OCI-LY1 (cell line): ENCODE measurements at regions not wholly inside any gene's neighbourhood (a gene's known extent, or its start where the extent isn't known, plus 50 kb on each side); places are given as distances from the start of the nearest gene placed in this dataset.

Experiments used
- H2AFZ ChIP-seq: fragments of 200-600 bp; sonication (generic), shearing (Covaris generic); 2 replicates; pipeline ENCODE4 v1.6.0; 2014; ENCODE audit warnings: antibody characterized with exemption, mild to moderate bottlenecking, low read length
- H3F3A ChIP-seq: fragments of 200-600 bp; sonication (generic), shearing (Covaris generic); 2 replicates; pipeline ENCODE4 v1.6.0; 2014; ENCODE audit warnings: mild to moderate bottlenecking, antibody characterized with exemption, low read length, moderate library complexity; ENCODE audit not compliant: insufficient read depth
- H3K27ac ChIP-seq: fragments of 200-600 bp; sonication (generic); 2 replicates; pipeline ENCODE4 v1.5.1; 2014; ENCODE audit warnings: low read length, mixed run types, mild to moderate bottlenecking, low read depth; ENCODE audit not compliant: poor library complexity, severe bottlenecking
- H3K27me3 ChIP-seq: fragments of 200-600 bp; sonication (generic); 2 replicates; pipeline ENCODE4 v1.6.0; 2014; ENCODE audit warnings: antibody characterized with exemption, mild to moderate bottlenecking, low read length, moderate library complexity; ENCODE audit not compliant: insufficient read depth
- H3K36me3 ChIP-seq: fragments of 200-600 bp; sonication (generic); 2 replicates; pipeline ENCODE4 v1.6.1; 2014; ENCODE audit warnings: mild to moderate bottlenecking, antibody characterized with exemption, low read length, moderate library complexity, mixed read lengths; ENCODE audit not compliant: insufficient read depth
- H3K4me1 ChIP-seq: fragments of 200-600 bp; sonication (generic); 2 replicates; pipeline ENCODE4 v1.5.1; 2014; ENCODE audit warnings: mild to moderate bottlenecking, low read length, moderate library complexity; ENCODE audit not compliant: insufficient read depth, severe bottlenecking
- H3K4me2 ChIP-seq: fragments of 200-600 bp; sonication (generic), shearing (Covaris generic); 2 replicates; pipeline ENCODE4 v1.6.1; 2014; ENCODE audit warnings: low read length
- H3K4me3 ChIP-seq: fragments of 200-600 bp; sonication (generic); 2 replicates; pipeline ENCODE4 v1.5.1; 2014; ENCODE audit warnings: low read length, low read depth, mild to moderate bottlenecking, mixed read lengths; ENCODE audit not compliant: poor library complexity, severe bottlenecking
- H3K79me2 ChIP-seq: fragments of 200-600 bp; shearing (Covaris generic); 2 replicates; pipeline ENCODE4 v1.6.1; 2016; ENCODE audit warnings: mixed run types, low read length, mixed read lengths; ENCODE audit not compliant: insufficient read depth
- H3K9ac ChIP-seq: fragments of 200-600 bp; sonication (generic), shearing (Covaris generic); 2 replicates; pipeline ENCODE4 v1.6.1; 2014; ENCODE audit warnings: mild to moderate bottlenecking, low read length, mixed read lengths
- H3K9me2 ChIP-seq: fragments of 200-600 bp; sonication (generic), shearing (Covaris generic); 2 replicates; pipeline ENCODE4 v1.6.1; 2014; ENCODE audit warnings: low read depth, mild to moderate bottlenecking, low read length, mixed read lengths
- H3K9me3 ChIP-seq: fragments of 200-600 bp; shearing (Covaris generic); 2 replicates; pipeline ENCODE4 v1.6.1; 2014; ENCODE audit warnings: low read length, mixed read lengths
- H4K20me1 ChIP-seq: fragments of 200-600 bp; sonication (generic), shearing (Covaris generic); 2 replicates; pipeline ENCODE4 v1.6.0; 2016; ENCODE audit warnings: mild to moderate bottlenecking, low read length; ENCODE audit not compliant: insufficient read depth
- EZH2 ChIP-seq: fragments of 200-600 bp; sonication (generic), shearing (Covaris generic); IDR thresholded peaks from 2 replicates; pipeline ENCODE4 v1.8.0; 2017; ENCODE audit warnings: borderline replicate concordance, mixed run types, mild to moderate bottlenecking, antibody characterized with exemption, low read length, moderate library complexity, mixed read lengths
- TF ChIP-seq, protein P1 (sequence below): fragments of 200-600 bp; sonication (generic), shearing (Covaris generic); IDR thresholded peaks from 2 replicates; pipeline ENCODE4 v1.5.1; 2017; ENCODE audit warnings: mild to moderate bottlenecking, antibody characterized with exemption, low read length, moderate library complexity, mixed read lengths

- TF ChIP-seq, protein P1, sequence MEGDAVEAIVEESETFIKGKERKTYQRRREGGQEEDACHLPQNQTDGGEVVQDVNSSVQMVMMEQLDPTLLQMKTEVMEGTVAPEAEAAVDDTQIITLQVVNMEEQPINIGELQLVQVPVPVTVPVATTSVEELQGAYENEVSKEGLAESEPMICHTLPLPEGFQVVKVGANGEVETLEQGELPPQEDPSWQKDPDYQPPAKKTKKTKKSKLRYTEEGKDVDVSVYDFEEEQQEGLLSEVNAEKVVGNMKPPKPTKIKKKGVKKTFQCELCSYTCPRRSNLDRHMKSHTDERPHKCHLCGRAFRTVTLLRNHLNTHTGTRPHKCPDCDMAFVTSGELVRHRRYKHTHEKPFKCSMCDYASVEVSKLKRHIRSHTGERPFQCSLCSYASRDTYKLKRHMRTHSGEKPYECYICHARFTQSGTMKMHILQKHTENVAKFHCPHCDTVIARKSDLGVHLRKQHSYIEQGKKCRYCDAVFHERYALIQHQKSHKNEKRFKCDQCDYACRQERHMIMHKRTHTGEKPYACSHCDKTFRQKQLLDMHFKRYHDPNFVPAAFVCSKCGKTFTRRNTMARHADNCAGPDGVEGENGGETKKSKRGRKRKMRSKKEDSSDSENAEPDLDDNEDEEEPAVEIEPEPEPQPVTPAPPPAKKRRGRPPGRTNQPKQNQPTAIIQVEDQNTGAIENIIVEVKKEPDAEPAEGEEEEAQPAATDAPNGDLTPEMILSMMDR: no peak
- TF ChIP-seq EZH2: no peak
- no peak overlapping the region for H3K4me3 ChIP-seq
- H3K9me3 ChIP-seq: no peaks in the 10 kb centered on the region
- H3K4me2 ChIP-seq: no peak overlapping the region
- no peak overlapping the region for H3K27ac ChIP-seq
- no peak overlapping the region for H3K9ac ChIP-seq
- no peaks in the 10 kb centered on the region for H3F3A ChIP-seq
- H2AFZ ChIP-seq: no peak overlapping the region
- H4K20me1 ChIP-seq: no peaks in the 10 kb centered on the region
- H3K36me3 ChIP-seq: no peaks in the 10 kb centered on the region
- H3K79me2 ChIP-seq: no peaks in the 10 kb centered on the region
- no peaks in the 10 kb centered on the region for H3K4me1 ChIP-seq
- no peaks in the 10 kb centered on the region for H3K9me2 ChIP-seq
- H3K27me3 ChIP-seq: no peaks in the 10 kb centered on the region
Measured at GRCh38 chr14:80324649-80325048, 113.3 kb upstream of the DIO2 start.

DNA sequence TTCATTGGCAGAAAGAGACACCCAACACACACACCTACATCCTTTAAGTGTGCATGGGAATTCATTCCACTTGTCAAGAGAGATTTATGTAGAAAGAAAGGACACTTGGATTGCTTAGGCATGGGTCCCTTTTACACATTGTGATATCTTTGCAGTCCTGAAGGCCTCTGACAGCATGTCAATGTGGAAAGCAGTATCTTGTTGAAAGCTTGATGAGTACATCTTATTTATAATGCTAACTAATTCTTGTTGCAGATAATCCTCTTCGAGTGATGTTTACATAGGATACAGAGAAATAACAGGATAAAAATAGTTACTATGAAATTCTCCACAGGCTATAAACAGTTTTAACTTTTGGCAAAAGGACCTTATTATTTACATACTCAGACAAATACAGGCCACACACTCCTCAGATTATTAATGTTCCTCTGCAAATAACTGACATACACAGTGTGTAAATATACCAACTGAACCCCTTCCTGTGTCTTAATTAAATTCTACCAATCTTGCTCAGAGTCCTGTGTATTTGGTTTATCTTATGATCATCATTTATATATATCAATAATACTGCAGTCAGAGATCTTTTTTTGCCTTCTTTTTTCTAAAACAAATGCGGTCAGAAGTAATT is 111.8 kb upstream of the DIO2 start:
- Histone ChIP-seq H3K9me3 (no peaks in the 10 kb centered on the region), H3K9ac (no peak overlapping the region), H3K27me3 (no peaks in the 10 kb centered on the region), H3K9me2 (no peaks in the 10 kb centered on the region), H3K27ac (no peak overlapping the region), H3K4me1 (no peaks in the 10 kb centered on the region), H3F3A (no peaks in the 10 kb centered on the region), H3K4me3 (no peak overlapping the region), H2AFZ (no peak overlapping the region), H3K36me3 (no peaks in the 10 kb centered on the region), H4K20me1 (no peaks in the 10 kb centered on the region), H3K79me2 (no peaks in the 10 kb centered on the region), H3K4me2 (no peak overlapping the region)
- TF ChIP-seq EZH2: no peak
- TF ChIP-seq, protein P1: no peak

- TF ChIP-seq, protein P1: no peak
- no peak for TF ChIP-seq EZH2
- no peak overlapping the region for H3K27ac ChIP-seq
- no peak overlapping the region for H3K4me2 ChIP-seq
- H3K79me2 ChIP-seq: no peaks in the 10 kb centered on the region
- H3K4me1 ChIP-seq: no peaks in the 10 kb centered on the region
- no peaks in the 10 kb centered on the region for H4K20me1 ChIP-seq
- H3K27me3 ChIP-seq: no peaks in the 10 kb centered on the region
- no peaks in the 10 kb centered on the region for H3K9me2 ChIP-seq
- no peak overlapping the region for H3K4me3 ChIP-seq
- H2AFZ ChIP-seq: no peak overlapping the region
- H3F3A ChIP-seq: no peaks in the 10 kb centered on the region
- no peaks in the 10 kb centered on the region for H3K36me3 ChIP-seq
- H3K9ac ChIP-seq: no peak overlapping the region
- H3K9me3 ChIP-seq: no peaks in the 10 kb centered on the region
Measured at GRCh38 chr14:80316441-80316840, 105.1 kb upstream of the DIO2 start.
